GM18870 (cell line): ENCODE measurements at regions not wholly inside any gene's neighbourhood (a gene's known extent, or its start where the extent isn't known, plus 50 kb on each side); places are given as distances from the start of the nearest gene placed in this dataset.
"Not testable (repeated sequence)": the region's sequence is repeated elsewhere in the genome, so short reads cannot be mapped to it uniquely, and the experiment has no call there.

Source experiments
- ATAC-seq: cut with Tn5 transposase; IDR thresholded peaks from one replicate; pipeline ENCODE4 v1.9.1; 2021; ENCODE audit warnings: moderate library complexity; ENCODE audit not compliant: unreplicated experiment

DNA sequence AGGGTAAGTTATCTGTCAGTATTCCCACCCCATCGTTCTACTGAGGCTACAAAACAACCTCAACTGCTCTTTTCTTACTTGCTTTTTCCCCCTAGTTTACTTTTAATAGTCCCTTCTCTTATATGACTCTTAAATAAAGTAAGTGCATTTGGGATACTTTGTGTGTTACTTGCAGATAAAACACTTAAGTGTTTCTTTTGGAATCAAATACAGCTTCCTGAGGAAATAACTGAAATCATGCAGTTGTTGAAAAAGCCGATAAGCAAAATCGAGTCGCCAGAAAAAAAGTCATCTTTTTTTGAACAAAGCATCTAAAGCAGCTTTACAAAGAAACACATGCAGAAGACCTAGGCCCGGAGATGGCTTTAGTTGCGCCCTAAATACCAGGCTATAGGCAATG is 53.5 kb upstream of the EPB41L4A start:
- no peak for ATAC-seq

DNA sequence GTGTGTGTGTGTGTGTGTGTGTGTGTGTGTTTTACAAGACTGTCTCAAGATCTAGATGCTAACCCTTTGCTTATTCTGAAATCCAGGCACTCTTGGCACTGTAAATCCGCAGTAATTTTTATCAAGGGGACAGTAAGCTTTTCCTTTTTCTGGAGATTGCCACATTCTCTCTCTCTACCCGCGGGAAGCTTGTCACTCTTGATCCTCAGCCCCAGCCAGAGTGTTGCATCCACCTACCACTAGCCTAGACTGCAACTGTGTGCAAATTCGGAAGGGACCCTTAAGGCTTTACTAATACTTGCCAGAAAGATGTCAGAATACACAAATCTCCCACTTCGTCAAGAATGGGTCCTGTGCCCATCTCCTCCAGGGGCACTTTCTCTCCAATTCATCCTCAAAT is 54.9 kb upstream of the EPB41L4A start:
- ATAC-seq: no peak

- no peak for ATAC-seq
Observed at GRCh38 chr5:112475747-112476365, 56.8 kb upstream of the EPB41L4A start.

- ATAC-seq: no peak
Observed at GRCh38 chr5:112479418-112479817, 60.3 kb upstream of the EPB41L4A start.

GRCh38 chr5:112480501-112480900 is 61.4 kb upstream of the EPB41L4A start:
- ATAC-seq: no peak

DNA sequence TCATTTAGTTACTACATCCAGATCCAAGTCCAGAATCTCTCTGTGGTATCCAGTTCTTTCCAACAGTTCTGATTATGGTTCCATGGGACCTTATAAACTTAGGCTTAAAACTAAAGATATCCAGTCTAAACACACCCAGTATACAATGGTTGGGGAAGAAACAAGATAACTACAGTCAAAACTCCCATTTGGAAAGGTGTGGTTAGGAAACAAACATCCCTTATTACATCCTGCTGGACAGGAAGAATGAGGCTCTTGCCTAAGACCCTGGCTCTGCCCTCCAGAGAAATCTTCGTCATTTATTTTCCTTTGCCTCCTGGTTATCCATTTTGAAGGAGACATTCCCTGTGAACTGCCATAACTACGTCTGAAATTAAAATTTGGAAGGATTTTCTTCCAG is 64.6 kb upstream of the EPB41L4A start:
- ATAC-seq: no peak

DNA sequence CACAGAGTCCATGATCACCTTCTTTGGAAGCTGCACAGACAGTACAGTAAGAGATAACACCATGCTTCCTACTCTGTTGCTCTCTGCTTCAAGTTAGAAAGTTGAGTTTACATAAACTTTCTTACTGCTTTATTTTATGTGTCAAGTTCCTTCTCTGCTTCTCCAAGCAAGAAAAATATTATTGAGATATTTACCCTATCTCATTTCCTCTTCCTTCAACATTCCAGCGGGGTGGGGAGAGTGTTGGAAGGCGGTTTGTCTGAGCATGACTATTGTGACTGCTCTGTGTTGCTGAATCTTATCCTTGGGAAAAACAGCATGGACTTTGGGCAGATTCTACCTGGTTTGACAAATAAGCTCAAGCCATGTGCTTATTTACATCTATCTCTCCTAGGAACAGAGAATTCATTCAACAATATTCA is 66.9 kb upstream of the EPB41L4A start:
- ATAC-seq: no peak

- no peak for ATAC-seq
Observed at GRCh38 chr5:112491257-112491656, 72.2 kb upstream of the EPB41L4A start.

GRCh38 chr5:112492291-112492690 is 73.2 kb upstream of the EPB41L4A start:
- ATAC-seq: peak; percentile 95

GRCh38 chr5:112503749-112504501 is 84.8 kb upstream of the EPB41L4A start:
- not testable (repeated sequence) for ATAC-seq

DNA sequence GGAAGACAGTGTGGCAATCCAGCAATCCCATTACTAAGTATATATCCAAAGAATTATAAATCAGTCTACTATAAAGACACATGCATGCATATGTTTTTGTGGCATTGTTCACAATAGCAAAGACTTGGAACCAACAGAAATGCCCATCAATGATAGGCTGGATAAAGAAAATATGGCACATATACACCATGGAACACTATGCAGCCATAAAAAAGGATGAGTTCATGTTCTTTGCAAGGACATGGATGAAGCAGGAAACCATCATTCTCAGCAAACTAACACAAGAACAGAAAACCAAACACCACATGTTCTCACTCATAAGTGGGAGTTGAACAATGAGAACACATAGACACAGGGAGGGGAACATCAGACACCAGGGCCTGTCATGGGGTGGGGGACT is 90.0 kb upstream of the EPB41L4A start:
- ATAC-seq: not testable (repeated sequence)

- no peak for ATAC-seq
Observed at GRCh38 chr5:112511920-112512319, 92.8 kb upstream of the EPB41L4A start.

DNA sequence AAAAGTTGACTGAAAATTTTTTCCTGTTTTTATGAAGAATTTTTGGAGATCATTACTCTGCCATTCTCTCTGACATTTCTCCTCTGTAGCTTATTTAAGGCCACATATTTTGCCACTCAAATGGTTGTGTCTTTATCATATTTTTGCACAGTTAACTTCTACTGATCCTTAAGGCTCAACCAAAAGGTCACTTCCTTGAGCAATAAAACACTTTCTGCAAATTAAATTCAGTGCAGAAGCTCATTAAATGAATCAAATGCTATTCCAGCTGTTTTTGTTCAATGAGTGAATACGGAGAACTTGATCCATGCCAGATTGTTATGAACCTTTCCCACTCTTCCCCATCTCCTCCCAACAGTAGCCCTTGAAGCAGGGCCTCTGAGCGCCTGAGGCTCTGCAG is 93.8 kb upstream of the EPB41L4A start:
- no peak for ATAC-seq

GRCh38 chr5:112514111-112514510 is 95.0 kb upstream of the EPB41L4A start:
- no peak for ATAC-seq

- ATAC-seq: not testable (repeated sequence)
Observed at GRCh38 chr5:112520474-112520873, 101.4 kb upstream of the EPB41L4A start.

DNA sequence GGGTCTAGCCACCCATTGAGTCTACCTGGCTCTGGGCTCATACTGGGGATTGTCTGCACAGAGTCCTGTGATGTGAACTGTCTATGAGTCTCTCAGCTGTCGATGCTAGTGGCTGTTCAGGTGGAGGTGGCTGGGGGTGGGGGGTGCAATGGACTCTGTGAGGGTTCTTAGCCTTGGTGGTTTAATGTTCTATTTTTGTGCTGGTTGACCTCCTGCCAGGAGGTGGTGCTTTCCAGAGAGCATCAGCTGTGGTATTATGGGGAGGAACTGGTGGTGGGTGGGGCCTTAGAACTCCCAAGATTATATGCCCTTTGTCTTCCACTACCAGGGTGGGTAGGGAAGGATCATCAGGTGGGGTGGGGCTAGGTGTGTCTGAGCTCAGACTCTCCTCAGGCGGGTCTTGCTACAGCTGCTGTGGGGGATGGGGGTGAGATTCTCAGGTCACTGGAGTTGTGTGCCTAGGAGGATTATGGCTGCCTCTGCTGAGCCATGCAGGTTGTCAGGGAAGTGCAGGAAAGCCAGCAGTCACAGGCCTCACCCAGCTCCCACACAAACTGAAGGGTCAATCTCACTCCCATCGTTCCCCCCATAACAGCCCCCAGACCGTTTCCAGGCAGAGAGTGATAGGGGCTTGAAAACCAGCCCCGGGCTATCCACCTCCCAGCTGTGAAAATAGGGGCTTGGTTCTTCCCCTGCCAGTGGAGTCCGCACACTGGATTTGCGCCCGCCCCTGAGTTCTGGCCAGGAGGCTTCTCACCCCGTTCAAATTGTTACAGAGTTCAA is 104.0 kb upstream of the EPB41L4A start:
- ATAC-seq: peak; percentile 63

DNA sequence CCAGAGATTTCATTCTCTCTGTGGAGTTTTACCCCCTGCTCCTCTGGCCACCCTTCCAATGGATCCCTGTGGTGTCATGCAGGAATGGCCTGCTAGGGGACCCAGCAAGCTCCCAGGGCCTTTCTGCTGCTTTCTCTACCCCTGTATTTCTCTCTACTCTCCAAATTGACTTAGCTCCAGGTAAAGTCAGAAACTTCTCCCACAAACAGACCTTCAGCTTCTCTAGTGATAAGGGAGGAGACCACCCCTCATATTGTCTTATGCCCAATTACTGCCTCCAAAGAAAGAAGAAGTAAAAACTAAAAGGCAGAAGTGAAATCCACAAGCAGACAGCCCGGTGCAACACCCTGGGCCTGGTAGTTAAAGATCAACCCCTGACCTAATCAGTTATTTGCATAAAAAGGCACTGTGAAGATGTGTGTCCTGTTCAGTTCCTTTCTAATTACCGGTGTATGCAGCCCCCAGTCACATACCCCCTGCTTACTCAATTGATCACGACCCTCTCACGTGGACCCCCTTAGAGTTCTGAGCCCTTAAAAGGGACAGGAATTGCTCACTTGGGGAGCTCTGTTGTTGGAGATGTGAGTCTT is 104.7 kb upstream of the EPB41L4A start:
- peak; percentile 71 for ATAC-seq

- ATAC-seq: no peak
Observed at GRCh38 chr5:112525217-112525616, 106.1 kb upstream of the EPB41L4A start.

GRCh38 chr5:112528928-112529327 is 109.9 kb upstream of the EPB41L4A start:
- ATAC-seq: no peak

DNA sequence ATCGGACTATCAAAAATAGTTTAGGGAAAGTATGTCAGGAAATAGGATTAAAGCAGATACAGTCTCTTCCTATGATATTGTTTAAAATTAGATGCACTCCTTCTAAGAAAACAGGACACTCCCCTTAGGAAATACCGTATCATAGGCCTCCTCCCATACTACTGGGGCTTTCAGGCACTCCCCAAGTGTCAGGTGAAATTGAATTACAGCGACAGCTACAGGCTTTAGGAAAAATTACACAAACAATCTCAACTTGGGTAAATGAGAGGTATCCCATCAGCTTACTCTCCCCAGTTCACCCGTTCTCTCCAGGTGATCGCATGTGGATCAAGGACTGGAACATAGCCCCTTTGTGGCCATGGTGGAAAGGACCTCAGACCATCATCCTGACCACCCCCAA is 110.4 kb upstream of the EPB41L4A start:
- no peak for ATAC-seq

- ATAC-seq: no peak
Observed at GRCh38 chr5:112532654-112533360, 113.7 kb upstream of the EPB41L4A start.
